ENCODE measurements at regions not wholly inside any gene's neighbourhood (a gene's known extent, or its start where the extent isn't known, plus 50 kb on each side); places are given as distances from the start of the nearest gene placed in this dataset.

DNA sequence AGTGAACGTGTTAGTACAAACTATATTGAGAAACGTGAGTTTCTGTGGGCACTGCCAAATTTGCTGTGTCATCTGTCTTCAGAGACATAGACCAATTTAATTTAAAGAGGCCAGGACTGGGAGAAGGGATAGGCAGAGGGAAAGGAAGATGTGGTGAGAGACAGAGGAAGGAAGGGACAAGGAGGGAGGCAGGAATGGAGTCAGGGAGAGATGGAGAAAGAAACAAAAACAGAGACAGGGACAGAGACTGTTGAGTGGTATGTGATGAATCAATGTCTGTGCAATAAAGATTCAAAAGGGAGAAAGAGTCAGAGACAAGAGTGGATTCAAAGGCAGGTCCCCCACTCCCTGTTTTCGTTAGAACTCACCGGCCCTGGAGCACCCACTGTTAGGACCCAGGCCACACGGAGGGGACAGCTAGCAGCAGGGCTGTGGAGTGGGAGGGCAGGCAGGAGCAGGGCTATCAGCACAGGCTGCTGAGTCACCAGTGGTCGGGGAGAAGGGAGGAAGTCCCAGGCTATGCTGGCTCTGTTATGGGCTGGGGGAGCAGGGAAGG lies 51.6 kb upstream of the CHD6 start:
- H3K27ac ChIP-seq, result no peak overlapping the region
- no peaks in the 10 kb centered on the region for H3K36me3 ChIP-seq
- no peak overlapping the region for H3K4me3 ChIP-seq
- intact Hi-C loops (cut with DNase I), result no loop called here
- no peaks in the 10 kb centered on the region for H3K4me1 ChIP-seq
- no peak for ATAC-seq
- H3K27me3 ChIP-seq, result peaks cover 0 to 17% of the 10 kb centered on the region in 2 donors
- no peak for DNase-seq
- TF ChIP-seq, protein P1, sequence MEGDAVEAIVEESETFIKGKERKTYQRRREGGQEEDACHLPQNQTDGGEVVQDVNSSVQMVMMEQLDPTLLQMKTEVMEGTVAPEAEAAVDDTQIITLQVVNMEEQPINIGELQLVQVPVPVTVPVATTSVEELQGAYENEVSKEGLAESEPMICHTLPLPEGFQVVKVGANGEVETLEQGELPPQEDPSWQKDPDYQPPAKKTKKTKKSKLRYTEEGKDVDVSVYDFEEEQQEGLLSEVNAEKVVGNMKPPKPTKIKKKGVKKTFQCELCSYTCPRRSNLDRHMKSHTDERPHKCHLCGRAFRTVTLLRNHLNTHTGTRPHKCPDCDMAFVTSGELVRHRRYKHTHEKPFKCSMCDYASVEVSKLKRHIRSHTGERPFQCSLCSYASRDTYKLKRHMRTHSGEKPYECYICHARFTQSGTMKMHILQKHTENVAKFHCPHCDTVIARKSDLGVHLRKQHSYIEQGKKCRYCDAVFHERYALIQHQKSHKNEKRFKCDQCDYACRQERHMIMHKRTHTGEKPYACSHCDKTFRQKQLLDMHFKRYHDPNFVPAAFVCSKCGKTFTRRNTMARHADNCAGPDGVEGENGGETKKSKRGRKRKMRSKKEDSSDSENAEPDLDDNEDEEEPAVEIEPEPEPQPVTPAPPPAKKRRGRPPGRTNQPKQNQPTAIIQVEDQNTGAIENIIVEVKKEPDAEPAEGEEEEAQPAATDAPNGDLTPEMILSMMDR (IDR thresholded peaks at IDR 0.05), result no peak
- no peaks in the 10 kb centered on the region for H3K9me3 ChIP-seq

DNA sequence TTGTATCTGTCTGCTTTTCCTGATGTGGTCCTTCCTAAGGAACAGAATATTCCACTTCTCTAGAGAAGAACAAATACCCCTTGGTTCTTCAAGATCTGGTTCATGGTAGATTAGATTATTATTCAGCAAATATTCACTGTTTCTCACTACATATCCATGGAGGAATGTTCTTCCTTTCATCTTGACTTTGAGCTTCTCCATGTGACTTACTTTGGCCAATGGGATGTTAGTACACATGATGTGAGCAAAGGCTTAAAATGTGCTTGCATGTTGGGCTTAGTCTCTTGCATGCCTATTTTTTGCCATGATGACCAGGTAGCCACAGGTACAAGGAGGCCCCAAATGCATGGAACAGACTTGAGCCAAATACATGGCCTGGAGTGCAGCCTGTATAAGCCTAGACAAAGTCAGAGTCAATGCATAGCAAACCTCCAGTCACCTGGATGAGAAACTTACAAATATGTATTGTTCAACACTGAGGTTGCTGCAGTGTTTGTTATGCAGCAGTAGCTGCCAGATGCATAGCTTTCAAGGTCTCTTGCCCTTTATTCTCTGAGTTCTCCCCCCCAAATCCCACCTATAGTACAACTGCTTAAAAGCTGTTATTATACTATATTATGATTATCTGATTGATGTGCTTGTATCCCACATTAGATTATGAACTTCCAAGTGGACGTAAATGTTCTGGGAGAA lies 50.0 kb upstream of the CHD6 start:
- Histone ChIP-seq H3K27ac (no peak overlapping the region), H3K36me3 (no peaks in the 10 kb centered on the region), H3K4me1 (no peaks in the 10 kb centered on the region), H3K27me3 (peaks cover 0 to 18% of the 10 kb centered on the region in 2 donors), H3K9me3 (no peaks in the 10 kb centered on the region), H3K4me3 (no peak overlapping the region)
- intact Hi-C loops (cut with DNase I), result no loop called here
- DNase-seq (no peak), ATAC-seq (no peak)
- TF ChIP-seq, protein P1 (IDR thresholded peaks at IDR 0.05), result no peak

All from left lung (tissue), 4 donors.